Non-pigmented ciliary epithelial cell (primary cell): ENCODE measurements at regions not wholly inside any gene's neighbourhood (a gene's known extent, or its start where the extent isn't known, plus 50 kb on each side); places are given as distances from the start of the nearest gene placed in this dataset.
"Not testable (repeated sequence)": the region's sequence is repeated elsewhere in the genome, so short reads cannot be mapped to it uniquely, and the experiment has no call there.

Experiments used
- DNase-seq: peaks from one replicate; pipeline ENCODE4 v3.0.0-alpha.2; 2010; ENCODE audit warnings: low read depth

DNA sequence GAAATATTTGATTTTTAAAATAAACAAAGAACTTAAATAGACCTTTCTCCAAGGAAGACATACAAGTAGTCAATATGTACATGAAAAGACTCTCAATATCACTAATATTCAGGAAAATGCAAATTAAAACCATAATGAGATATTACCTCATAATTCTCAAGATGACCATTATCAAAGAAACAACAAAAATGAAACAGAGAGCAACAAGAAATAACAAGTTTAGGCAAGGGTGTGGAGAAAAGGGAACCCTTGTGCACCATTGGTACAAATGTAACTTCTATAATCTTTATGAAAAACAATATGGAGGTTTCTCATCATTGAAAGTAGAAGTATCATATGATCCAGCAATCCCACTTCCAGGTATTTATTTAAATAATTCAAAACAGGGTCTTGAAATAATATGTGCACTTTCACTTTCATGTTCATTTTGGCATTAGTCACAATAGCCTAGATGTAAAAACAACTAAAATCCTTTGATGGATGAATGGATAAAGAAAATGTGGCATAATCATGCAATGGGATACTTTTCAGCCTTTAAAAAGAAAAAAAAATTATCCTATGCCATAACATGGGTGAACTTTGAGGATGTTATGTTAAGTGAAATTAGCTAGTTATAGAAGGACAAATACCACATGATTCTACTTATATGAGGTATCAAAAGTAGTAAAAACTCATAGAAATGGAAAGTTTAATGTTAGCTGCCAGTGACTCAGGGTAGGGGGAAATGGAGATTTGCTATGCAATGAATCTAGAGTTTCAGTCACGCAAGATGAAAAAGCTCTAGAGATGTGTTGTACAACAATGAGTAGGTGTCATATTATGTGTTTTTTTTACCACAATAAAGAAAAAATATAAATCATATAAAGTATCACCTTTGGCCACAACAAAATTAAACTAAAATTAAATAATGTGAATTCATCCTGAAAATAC, 114.5 kb upstream of the LYPLAL1 start:
- no peak for DNase-seq

DNA sequence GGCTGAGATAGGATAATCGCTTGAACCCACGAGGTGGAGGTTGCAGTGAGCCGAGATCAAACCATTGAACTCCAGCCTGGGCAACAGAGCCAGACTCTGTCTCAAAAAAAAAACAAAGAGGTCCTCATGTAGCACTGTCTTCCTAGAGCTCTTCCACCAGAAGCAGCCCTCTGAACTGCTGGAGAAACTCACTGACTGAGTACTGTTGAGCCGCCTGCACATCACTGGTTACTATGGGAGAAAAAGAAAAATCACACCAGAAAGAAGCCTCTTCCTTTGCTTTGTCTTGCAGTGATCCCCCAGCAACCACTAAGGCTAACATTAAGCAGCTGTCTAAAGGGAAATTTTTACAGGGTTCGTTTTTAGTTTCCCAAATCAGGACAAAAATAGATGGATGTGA, 112.9 kb upstream of the LYPLAL1 start:
- DNase-seq, result no peak

DNA sequence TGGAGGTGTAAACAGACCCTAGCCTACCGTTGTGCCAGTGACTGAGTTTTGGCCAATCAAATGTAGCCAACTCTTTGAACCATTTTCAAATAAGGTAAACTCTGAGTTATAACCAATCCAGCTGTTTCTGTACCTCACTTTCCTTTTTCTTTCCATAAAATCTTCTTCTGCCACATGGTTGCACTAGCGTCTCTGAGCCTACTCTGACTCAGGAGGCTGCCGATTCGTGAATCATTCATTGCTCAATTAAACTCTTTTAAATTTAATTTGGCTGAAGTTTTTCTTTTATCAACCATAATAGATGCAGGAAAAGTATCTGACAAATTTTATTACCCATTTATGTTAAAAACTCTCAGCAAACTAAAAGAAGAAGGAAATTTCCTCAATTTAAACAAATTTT, 111.5 kb upstream of the LYPLAL1 start:
- no peak for DNase-seq

DNA sequence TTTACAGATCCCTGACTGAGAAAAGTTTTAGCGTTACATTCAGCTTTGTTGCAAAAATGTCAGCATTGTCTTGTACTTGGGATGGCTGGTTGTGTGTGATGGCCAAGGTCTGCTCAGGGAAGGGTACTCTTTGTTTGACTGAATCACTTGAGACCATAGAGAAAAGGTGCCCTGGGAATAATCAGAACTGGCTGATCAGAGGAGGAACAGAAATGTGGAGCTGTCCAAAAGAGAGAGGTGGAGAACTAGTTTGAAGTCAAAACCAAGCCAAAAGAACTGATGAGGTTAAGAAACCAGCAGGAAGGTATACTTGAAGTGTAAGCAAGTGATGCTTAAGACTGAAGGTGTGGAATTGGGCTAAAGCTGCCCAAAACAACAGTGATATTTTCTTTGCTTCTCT, 107.6 kb upstream of the LYPLAL1 start:
- DNase-seq, result no peak

DNA sequence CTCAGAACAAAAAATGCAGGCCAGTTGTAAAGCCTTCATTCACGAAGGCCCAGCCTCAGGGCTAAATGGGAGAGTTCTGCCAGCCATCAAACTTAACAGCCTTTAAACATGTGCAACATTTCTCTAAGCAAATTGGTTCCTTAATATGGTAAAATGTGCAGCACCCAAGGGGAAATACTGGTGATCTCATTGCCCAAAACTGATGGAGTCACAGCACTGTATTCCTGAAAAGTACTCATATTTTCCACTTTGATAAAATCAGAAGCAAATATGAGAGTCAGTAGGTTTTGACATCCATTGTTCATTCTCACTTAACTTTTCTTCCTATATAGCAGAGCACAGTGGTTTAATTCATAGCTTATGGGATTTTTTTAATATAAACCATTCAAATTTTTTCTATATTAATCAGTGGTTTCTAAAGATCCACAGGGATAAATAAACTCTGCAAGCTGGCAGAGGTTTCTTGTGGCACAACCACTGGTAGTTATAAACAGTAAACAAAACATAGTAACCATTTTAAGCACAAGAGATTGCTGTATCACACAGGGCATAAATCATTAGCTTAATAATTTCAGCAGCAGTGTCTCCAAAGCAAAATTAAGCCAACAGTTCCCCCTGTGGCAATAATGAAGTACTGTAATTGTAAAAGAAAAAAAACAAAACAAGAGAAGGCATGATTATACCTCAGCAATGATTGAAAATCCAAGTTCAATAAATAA, 106.9 kb upstream of the LYPLAL1 start:
- DNase-seq, result no peak

DNA sequence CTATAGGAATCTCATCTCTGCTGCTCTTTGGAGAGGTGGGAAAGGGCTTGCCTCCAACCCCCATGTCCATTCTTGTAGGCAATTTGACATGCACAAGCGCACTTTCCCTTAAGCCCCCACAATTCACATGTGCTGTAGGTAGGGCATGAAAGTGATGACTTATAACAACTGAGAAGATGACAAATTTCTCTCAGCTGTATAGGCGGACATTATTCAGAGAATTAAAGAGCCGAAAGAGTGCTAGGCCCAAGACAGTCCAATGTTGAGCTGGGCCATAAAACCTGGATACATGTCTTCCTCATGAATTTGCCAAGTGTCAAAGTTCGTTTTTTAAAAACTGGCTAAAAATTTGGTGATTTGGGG, 106.3 kb upstream of the LYPLAL1 start:
- no peak for DNase-seq

DNA sequence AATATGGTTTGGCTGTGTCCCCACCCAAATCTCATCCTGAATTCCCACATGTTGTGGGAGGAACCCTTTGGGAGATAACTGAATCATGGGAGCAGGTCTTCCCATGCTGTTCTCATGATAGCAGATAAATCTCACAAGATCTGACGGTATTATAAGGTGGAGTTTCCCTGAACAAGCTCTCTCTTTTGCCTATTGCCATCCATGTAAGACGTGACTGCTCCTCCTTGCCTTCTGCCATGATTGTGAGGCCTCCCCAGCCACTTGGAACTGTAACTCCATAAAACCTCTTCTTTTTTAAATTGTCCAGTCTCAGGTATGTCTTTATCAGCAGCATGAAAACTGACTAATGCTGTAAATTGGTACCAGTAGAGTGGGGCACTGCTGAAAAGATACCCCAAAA, 103.3 kb upstream of the LYPLAL1 start:
- DNase-seq, result not testable (repeated sequence)

DNA sequence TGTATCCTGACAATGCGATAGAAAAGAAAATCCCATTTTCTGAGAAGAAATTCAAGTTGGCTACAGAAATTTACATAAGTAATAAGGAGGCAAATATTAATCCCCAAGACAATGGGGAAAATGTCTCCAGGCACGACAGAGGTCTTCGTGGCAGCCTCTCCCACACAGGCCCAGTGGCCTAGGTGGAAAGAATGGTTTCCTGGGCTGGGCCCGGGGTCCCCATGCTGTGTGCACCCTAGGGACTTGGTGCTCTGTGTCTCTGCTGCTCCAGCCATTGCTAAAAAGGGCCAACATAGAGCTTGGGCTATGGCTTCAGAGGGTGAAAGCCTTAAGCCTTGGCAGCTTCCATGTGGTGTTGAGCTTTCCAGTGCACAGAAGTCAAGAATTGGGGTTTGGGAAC, 102.5 kb upstream of the LYPLAL1 start:
- DNase-seq, result no peak

DNA sequence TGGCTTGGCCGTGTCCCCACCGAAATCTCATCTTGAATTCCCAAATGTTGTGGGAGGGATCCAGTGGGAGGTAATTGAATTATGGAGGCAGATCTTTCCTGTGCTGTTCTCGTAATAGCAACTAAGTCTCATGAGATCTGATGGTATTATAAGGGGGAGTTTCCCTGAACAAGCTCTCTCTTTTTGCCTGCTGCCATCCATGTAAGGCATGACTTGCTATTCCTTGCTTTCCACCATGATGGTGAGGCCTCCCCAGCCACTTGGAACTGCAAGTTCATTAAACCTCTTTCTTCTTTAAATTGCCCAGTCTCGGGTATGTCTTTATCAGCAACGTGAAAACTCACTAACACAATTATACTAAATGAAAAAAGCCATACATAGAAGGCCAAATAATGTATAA, 101.3 kb upstream of the LYPLAL1 start:
- no peak for DNase-seq

DNA sequence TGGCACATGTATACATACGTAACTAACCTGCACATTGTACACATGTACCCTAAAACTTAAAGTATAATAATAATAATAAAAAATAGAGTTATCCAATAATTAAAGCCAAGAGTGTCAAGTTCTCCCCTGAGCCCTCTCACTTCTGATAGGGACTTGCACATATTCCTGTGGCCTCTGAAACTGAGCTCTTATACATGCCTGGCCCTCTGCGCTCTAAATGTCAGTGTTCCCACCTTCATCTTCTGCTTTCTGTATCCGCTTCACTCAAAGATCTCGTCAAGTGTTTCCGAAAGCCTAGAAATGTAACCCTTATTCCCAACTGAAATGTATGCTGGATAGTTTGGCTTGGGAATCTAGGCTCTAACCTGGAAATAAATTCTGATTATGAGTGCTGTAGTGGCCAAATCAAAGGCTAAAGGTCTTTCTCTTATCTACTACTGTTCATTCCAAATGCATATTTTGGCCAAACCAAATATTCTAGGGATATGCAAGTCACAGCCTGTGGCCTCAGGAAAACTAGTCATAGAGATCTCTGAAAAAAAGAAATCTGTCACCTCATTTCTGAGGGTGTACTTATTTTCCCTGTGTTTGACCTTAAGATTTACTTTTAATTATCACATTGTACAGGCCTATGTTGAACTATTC, 99.5 kb upstream of the LYPLAL1 start:
- DNase-seq, result no peak

DNA sequence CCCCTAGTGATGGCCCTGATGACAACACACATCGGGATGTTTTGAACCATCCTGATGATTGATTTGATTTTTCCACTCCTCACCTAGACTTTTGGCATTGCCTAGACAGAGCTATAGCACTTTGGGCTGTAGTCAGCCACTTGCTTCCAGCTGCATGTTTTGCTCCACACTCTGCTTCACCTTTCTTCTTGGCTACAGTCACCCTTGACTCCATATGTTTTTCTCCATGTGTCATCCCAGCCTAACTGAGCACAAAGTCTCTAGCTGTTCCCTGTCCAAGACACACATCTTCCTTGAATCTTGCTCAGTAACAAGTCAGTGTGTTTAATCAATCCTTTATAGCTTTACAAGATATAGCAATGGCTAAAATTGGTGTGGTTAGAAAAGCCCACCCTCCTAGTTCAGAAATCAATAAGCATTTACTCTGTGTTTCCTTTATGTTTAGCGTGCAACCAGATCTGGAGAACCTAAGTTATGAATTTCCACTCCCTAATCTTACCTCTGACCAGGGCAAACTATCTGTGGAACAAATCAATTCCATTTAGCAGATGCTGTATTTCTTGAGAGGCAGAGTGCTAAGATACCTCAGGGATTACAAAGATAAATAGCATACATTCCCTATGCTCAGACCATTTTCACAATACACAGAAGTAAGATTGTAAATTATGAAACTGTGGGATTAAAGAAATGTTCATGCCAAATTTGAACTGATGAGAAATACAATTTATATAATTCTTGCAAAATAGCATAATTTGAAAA, 98.4 kb upstream of the LYPLAL1 start:
- no peak for DNase-seq

DNA sequence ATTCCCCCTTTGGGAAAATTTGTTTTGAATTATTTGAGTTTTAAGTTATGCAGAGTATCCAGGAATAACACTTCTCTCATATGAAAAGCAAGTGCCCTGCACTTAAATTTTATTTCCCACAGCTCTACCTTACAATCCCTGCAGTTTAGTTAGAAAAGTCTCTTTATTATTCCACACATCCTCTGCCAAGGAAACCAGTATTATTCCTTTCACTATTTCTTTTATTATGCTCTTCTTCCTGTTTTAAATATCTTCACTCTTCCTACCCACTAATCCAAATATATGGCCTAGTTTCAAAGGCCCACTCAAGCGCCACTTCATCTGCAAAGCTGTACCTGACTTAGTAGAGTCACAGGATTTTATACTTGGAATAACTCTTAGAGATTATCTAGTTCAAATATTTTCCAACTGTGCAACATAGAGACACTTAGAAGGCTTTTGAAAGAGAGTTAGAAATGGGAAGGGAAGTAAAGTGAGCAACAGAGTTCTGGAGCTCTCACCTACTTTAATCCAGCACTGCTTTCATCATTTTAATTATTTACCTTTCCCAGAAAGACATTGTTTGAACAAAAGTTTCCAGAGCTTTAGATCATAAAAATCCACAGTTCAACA, 97.2 kb upstream of the LYPLAL1 start:
- DNase-seq, result no peak

DNA sequence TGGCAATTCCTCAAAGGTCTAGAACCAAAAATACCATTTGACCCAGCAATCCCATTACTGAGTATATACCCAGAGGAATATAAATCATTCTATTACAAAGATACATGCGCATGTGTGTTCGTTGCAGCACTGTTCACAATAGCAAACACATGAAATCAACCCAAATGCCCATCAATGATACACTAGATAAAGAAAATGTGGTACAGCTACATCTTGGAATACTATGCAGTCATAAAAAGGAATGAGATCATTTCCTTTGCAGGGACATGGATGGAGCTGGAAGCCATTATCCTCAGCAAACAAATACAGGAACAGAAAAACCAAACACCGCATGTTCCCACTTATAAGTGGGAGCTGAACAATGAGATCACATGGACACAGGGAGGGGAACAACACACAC, 95.9 kb upstream of the LYPLAL1 start:
- DNase-seq, result not testable (repeated sequence)

DNA sequence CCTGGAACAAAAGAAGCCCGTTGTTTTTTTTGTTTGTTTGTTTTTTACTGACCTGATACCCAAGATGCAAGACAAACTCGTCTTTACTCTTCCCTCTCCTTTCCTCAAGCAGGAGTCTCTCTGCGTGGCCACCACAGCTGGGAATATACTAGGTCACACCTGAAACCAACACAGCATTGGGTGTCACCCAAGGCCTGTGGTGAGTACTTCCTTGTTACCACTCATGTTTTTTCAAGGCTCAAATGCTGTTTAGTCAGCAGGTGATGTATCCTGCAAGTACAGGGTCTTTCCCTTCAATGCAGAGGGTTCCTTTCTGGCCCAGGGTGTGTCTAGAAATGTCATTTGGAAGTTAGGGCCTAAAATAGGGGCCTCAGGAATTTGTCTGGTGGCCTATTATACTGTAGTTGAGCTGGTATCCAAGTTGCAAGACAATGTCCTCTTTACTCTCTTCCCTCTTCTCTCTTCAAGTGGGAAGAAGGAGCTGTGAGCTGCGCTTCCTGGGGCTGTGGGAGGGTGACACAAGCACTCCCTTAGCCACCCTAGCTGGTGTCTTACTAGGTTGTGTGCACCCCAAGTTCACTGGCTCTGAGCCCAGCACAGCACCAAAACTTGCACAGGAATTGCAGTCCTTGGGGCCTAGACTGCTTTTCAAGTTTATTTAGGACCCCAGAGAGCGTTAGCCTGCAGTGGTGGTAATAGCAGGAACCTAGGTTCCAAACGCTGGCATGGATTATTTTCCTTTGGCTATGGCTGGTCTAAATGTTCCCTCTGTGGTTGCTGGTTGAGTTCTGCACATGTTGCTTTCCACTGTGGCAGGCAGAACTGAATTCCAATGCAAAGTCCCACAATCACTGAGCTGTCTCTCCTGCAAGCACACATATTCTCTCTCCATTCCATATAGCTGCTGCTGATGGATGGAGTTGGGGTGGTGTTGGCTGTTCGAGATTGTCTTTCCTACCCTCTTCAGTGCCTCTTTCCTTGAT, 91.4 kb upstream of the LYPLAL1 start:
- DNase-seq, result no peak

DNA sequence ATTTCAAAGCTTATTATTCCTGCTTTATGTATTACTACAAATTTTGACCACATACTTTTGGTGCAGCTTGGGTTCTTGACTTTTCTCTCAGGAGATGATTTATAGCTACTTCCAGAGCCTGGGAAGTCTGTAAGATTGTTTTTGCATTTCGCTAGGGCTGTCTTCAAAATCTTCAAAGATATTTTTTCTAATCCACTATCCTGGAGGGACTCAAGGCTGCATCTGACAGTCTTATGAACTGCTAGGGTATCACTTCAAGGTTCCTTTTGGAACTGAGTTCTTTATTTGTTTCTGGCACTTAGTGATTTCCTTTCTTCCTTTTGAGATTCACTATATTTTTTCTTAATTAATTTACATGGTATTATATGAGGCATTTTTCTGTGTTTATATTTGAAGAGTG, 90.0 kb upstream of the LYPLAL1 start:
- no peak for DNase-seq

DNA sequence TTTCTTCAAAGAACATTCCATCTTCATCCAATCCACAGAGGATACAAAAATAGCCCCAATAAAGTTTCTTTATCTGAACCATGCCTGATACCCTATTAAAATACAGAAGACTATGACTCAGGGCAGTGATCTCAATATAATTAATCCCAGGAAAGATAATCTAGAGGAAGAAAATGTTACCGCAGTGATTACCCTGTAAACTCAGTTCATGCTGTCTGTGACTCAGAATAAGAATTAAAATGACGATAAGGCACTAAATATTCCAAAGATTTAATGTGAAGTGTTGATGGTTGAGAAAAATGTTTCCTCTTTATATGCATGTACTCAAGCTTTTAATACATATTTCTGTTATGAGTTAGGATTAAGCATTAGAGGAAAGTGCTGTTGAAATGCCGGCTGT, 88.6 kb upstream of the LYPLAL1 start:
- DNase-seq, result peak; percentile 68

DNA sequence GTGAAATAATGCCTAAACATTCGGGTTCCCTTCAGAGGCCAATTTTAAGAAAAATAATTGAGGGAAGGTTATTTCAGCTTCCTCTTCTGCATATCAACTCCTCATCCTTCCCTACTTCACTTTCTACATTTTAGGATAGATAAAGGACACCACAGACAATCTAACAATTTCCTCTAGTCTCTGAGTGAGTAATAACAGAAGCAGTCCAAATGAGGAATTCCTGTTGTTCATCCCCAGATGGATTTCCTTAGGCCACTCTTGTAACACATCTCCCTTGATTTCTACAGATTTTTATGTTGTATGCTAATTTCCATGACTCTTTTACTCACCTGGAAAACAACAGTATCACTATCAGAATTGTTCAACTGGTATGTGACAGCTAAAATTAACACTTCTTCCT, 87.7 kb upstream of the LYPLAL1 start:
- DNase-seq, result no peak

DNA sequence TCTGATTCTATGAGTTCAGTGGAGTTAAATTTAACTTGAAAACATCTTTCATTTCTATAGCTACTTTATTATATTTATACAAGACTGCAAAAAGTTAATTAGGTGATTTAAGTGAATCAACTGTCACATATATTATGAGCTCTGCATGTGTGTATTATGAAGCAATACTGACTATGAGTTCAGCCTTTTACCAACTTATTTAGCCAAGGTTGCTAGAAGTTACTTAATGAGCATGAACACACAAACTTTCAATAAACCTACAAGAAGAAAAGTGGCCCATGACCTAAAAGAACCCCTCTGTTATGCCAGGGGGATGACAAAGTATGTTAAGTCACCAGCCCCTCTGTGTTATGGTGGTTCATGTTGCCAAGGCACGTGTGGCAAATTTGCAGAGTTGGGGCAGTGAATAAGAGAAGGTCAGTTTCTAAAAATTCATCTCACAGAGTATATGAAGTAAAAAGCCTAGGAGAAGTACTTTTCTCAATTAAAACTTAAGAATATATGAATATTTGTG, 86.7 kb upstream of the LYPLAL1 start:
- no peak for DNase-seq

DNA sequence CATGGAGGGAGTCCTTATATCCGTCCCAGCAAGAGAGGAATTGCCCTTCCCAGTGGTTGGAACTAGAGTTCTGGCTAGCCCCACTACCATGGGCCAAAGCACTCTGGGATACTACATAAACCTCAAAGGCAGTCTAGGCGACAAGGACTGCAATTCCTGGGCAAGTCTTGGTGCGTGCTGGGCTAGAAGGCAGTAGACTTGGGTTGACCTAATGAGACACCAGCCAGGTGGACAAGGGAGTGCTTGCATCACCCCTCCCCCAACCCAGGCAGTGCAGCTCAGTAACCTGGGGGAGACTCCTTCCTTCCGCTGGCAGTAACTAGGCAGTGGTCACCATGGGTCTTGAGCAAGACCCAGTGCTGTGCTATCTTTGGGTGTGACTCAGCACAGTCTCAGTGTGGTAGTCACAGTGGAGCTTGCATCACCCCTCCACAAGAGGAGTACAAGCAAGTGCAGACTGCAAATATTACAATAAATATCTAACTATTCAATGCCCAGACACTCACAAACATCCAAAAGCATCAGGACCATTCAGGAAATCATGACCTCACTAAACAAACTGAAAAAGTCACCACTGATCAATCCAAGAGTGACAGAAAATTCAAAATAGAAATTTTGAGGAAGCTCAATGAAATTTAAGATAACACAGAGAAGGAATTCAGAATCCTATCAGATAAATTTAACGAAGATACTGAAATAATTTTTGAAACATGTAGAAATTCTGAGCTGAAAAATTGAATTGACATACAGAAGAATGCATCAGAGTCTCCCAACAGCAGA, 84.7 kb upstream of the LYPLAL1 start:
- peak; percentile 95 for DNase-seq

DNA sequence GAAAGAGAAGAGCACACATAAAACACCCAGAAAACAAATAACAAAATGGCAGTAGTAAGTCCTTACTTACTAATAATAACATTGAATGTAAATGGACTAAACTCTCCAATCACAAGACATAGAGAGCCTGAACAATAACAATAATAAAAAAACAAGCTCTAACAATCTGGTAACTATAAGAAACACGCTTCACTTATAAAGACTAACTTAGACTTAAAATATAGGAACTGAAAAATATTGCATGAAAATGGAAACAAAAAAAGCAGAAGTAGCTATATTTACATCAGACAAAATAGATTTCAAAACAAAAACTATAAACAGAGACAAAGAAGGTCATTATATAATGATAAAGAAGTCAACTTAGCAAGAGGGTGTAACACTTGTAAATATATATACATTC, 83.1 kb upstream of the LYPLAL1 start:
- DNase-seq, result no peak
